NCI-H2107 (cell line): ENCODE measurements at regions not wholly inside any gene's neighbourhood (a gene's known extent, or its start where the extent isn't known, plus 50 kb on each side); places are given as distances from the start of the nearest gene placed in this dataset.

Source experiments
- DNase-seq: peaks from one replicate; lab custom pipeline; 2025; lab: John Stamatoyannopoulos, UW

- no peak for DNase-seq
Observed at GRCh38 chrX:39834600-39834999, 263.2 kb downstream of the BCOR start.

DNA sequence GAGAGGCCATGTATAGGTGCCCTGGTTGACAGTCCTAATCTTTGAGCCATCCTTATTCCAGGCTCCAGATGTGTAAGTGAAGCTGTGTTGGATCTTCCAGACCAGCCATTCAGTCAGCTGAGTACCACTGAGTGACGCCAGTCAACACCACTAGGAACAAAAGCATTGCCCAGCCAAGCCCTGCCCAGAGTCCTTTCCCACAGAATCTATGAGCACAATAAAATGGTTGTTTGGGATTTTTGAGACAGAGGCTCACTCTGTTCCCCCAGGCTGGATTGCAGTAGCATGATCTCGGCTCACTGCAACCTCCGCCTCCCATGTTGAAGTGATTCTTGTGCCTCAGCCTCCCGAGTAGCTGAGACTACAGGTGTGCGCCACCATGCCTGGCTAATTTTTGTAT lies 262.5 kb downstream of the BCOR start:
- DNase-seq, result no peak

DNA sequence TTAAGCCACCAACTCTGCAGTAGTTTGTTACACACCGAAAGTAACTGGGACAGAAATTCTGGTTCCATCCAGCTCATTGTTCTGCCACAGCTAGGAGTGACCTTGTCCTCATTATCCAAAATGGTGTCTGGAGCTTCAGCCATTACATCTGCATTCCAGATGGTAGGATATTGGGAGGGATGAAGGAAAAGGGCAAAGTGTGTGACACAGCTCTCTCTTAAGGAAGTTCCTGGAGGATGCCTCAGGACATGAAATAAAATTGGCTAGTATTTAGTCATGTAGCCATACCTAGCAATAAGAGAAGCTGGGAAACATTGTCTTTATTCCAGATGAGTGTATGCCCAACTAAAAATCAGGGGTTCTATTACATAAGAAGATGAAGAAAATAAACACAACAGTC lies 262.0 kb downstream of the BCOR start:
- DNase-seq, result no peak

GRCh38 chrX:39836802-39837420 lies 260.8 kb downstream of the BCOR start:
- no peak for DNase-seq

GRCh38 chrX:39837688-39838087 lies 260.1 kb downstream of the BCOR start:
- DNase-seq, result no peak

- no peak for DNase-seq
Observed at GRCh38 chrX:39839371-39839770, 258.4 kb downstream of the BCOR start.

- DNase-seq, result peak; percentile 51
Observed at GRCh38 chrX:39840133-39840532, 257.6 kb downstream of the BCOR start.

GRCh38 chrX:39840581-39841093 lies 257.1 kb downstream of the BCOR start:
- DNase-seq, result peak; percentile 61

- no peak for DNase-seq
Observed at GRCh38 chrX:39841604-39842003, 256.2 kb downstream of the BCOR start.

DNA sequence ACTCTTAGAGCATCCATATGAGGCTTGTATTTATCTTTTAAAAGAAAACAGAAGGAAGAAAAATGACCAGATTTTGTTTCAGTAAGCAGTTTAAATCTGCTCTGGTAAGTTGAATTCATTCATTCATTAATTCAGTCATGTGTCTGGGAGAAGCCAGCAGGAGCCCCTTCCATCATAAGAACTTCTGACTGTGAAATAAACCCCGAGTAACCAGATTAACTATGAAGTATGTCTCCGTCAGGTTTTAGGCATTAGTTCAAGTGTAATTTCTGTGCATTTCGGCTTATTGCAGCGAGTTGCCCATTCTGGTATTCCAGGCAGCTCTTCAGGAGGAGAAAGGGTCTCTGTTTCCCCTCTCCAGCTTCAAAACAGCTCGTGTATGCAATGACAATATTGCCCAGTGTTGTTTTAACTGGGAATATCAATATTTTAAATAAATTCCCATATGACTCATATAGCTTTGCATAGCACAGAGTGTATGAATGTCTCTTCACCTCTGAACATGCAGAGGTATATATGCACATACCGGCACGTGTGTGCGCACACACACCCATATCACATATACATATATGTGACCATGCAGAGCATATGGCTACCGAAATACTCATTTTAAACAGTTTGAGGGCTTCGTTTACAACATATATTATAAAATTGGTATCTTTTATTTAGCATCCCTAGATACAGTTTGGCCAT lies 255.3 kb downstream of the BCOR start:
- DNase-seq, result no peak

DNA sequence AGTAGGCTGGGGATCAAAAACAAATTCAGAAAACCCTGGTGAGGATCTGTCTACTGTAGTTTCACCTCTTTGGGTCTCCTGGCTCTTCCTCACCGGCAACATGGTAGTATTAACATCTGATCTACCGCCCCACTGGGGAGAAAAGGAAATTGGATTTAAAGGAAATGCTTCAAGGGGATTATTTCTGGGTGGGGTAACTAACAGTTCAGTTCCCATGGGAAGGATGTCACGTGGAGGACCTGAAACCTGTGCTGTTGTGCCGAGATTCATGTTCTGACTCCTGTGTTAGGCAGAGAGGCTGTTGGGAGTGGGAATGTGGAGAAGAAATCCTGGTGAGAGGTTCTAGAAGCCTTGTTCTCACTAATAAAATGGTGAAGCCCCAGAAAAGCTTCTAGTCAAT lies 254.4 kb downstream of the BCOR start:
- DNase-seq, result peak; percentile 42

DNA sequence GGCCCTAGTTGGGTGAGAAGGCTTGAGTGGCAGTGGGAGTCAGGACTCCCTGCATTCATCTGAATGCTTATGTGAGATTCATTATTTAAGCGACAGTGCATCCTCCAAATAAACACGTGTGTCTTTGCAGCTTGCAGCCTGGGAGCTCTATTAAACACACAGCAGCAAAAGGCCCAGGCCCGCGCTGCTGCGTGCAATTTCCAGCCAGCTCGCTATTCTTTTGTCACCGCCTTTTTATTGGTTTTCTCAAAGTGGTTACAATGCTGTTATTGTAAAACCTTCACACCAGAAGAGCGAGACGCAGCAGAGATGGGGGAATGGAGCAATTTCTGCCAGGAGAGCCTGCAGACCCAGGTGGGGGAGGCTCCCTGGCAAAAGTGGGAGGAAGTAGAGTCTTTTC lies 252.5 kb downstream of the BCOR start:
- peak; percentile 44 for DNase-seq

GRCh38 chrX:39846460-39846859 lies 251.3 kb downstream of the BCOR start:
- DNase-seq, result no peak

DNA sequence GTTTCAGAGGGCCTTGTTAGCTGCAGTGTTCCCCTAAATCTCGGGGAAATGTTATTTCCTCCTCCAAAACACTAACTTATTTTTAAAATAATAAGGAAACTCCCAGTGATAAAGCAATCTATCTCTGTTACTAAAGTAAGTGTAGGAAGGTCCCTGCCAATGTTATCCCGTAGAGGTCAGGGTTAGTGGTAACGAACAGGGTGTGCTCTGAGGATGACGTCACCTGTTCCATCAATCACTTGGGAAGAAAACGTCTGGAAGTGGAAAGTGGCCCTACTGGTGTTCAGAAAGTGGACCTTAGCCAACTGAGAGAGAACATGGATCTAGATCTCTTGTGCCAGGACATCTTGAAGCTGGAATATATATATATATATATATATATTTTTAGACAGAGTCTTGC lies 249.5 kb downstream of the BCOR start:
- no peak for DNase-seq

- no peak for DNase-seq
Observed at GRCh38 chrX:39848900-39849299, 248.9 kb downstream of the BCOR start.

DNA sequence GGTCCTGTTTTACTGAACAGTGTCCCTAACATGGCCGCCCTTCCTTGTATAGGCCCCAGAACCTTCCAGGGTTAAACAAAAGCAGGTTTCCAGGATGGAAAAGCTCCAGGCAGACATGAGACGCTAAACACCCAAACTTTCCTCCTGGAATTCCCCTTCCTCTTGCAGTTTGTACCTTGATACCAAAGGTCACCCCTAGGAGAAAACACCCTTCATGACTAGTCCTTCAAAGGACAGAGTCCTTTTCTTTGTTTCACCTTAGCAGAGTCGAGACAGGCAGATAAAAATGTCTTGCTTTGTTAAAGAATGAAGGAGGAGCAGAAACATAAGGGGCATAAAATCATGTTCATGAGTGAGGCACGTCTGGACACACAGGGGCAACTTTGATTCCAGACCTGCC lies 247.5 kb downstream of the BCOR start:
- DNase-seq, result no peak

DNA sequence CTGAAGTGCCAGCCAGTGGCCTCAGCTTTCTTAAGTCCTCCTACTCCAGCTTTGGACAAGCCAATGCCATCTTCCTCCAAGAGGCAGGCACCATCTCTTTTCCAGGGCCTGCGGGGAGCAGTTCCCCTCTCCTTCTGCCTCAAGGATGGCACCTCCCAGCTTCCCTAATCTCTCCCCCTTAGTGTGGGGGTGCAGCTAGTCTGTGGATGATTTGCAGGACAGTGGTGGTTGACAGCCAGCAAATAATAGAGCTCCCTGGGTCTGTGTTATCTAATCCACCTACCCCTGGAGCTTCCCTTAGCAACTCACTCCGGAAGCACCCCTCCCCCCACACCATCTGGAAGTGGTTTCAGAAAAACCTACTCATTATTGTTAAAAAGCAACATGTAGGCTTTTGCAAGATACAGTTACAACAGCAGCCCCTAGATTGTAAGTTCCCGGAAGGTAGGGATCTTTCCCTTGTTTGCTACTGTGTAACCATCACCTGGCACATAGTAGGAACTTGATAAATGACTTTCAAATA lies 247.1 kb downstream of the BCOR start:
- DNase-seq, result no peak

DNA sequence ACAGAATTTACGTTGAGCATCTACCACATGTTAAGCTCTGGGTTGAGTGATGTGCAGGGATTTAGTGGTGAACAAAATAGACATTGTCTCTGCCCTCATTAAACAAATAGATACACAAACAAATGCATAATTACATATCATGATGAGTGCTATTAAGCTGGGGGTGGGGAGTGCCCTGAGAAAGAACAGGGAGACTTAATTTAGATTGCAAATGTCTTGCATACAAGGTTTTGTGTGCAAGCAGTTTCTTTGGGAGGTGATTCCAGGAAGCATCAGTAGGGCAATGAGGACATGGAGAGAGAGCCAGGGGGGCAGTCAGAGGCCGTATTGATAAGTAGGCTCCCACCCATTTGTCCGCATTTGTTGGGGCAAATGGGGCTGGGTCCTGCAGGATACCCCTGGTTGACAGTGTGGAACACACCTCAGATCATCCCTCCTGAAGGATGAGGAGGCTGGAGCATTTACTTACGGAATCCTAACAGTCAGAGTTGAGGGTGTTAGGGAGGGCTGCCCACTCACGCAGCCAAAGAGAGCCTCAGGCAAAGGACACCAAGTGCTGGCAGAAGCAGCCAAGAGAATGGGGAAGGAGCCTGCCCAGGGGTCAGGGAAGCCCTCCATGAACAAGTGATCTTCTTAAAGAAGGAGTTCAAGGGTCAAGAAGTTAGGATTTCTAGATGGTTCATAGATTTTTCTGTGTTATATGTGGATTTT lies 245.9 kb downstream of the BCOR start:
- DNase-seq, result no peak

DNA sequence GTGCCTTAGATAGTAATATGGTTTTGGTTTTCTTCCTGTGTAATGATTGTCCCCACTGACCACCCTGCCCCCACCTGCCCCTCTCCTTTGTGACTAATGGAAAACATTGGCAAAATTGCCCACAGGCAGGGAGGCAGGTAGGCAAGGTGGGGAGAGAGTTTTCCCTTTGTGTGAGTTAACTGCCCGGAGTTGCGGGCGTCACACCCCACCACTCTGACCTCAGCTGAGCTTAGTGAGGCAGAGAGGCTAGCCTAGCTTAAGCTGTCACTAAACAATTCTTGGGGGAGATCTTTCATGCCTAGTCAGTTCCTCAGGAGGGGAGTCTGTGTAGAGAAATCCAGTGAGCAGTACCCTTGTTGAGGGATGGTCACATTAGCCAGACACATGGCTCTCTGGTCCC lies 245.3 kb downstream of the BCOR start:
- no peak for DNase-seq

DNA sequence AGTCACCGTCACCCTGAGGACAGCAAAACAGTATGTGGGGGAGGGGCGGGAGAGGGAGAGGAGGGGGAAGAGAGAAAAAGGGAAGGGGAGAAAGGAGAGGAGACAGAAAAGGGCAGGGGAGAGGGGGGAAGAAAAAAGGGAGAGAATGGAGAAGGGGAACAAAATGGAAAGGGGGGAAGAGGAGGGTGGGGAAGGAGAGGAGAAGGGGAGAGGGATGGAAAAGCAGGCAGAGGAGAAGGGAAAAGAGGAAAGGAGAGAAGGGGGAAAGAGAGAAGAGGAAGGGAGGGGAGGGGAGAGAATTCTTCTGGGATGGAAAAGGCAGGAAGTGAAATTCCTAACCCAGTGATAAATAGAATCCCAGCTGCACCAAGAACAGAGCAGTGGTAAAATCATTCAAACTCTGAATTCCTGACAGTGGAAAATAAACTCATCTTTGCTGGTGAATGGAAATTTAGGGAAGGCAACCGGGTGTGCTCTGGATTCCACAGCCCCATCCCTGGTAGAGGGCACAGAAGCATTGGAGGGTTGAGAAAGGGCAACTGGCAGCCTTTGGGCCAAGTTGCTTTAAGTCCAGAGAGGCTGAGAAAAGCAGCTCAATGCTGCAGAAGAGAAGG lies 244.2 kb downstream of the BCOR start:
- DNase-seq, result no peak

GRCh38 chrX:39854772-39855747 lies 242.7 kb downstream of the BCOR start:
- DNase-seq, result no peak
